Spinal cord (tissue), 9 donors: ENCODE measurements at regions not wholly inside any gene's neighbourhood (a gene's known extent, or its start where the extent isn't known, plus 50 kb on each side); places are given as distances from the start of the nearest gene placed in this dataset.

Experiments
- DNase-seq, 6 donors: peaks; one replicate each; pipeline versions ENCODE4 v3.0.0 to v3.0.0-alpha.2; 2013 to 2015; ENCODE audit warnings: low spot score in 6 of 6, low read depth in 4 of 6
- H3K27ac ChIP-seq: one replicate; pipeline ENCODE4 v1.5.1; 2013; ENCODE audit warnings: low read depth, low read length, control low read depth
- H3K27me3 ChIP-seq: one replicate; pipeline ENCODE4 v1.6.1; 2013; ENCODE audit warnings: low read length; ENCODE audit not compliant: control insufficient read depth, insufficient read depth
- H3K36me3 ChIP-seq: one replicate; pipeline ENCODE4 v1.6.1; 2013; ENCODE audit warnings: low read length; ENCODE audit not compliant: control insufficient read depth, insufficient read depth
- H3K4me1 ChIP-seq: one replicate; pipeline ENCODE4 v1.6.1; 2013; ENCODE audit warnings: low read length; ENCODE audit not compliant: control insufficient read depth, insufficient read depth
- H3K4me3 ChIP-seq: one replicate; pipeline ENCODE4 v1.5.1; 2013; ENCODE audit warnings: low read depth, low read length, control low read depth
- H3K9me3 ChIP-seq: one replicate; pipeline ENCODE4 v1.6.1; 2013; ENCODE audit warnings: low read length; ENCODE audit not compliant: control insufficient read depth, insufficient read depth
- WGBS: methylation state at CpG from one replicate; pipeline ENCODE4 v1.1.5; 2013; ENCODE audit warnings: missing lambda C conversion rate; ENCODE audit not compliant: insufficient coverage; 5-methylcytosine and 5-hydroxymethylcytosine counted together
- donor health status: healthy.

DNA sequence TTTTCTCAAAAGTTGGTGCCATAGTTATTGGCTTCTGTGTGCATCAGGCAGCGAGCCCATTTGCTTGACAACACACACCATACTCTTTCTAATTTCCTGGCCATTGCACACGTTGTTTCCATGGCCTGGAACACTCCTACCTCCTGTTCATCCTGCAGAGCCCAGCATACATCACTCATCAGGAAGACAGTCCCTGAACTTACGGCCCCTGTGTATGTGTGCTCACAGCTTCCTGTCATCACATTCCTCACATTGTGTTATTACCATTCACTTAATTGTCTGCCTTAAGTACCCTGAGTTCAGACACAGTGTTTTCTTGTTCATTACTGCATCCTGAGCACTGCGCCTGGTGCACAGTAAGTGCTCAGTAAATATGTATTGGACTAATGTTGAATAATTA lies 355.9 kb downstream of the PRELID2 start:
- WGBS = 44% methylated on average over 3 of the region's 4 CpGs
- Histone ChIP-seq H3K4me3 (no peak overlapping the region), H3K27ac (no peak overlapping the region), H3K4me1 (no peaks in the 10 kb centered on the region), H3K9me3 (no peaks in the 10 kb centered on the region), H3K36me3 (no peaks in the 10 kb centered on the region), H3K27me3 (no peaks in the 10 kb centered on the region)
- no peak for DNase-seq

DNA sequence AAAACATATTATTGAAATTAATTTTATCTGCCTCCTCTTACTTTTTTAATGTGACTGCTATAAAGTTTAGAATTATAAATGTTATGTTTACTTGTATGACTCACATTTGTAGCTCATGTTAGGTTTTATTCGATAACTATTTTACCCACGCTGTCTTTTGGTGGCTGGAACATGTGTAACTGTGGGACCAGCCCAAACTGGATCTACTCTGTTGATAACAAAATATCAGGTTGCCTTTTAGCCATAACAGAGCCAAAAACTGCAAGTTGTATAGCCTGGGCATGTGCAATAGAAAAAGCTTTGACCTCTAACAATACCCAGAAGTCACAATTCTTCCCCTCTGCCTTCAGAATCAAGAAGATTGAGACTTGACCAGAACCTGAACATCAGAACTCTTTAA lies 356.5 kb downstream of the PRELID2 start:
- no peaks in the 10 kb centered on the region for H3K36me3 ChIP-seq
- H3K4me1 ChIP-seq = no peaks in the 10 kb centered on the region
- no peak for DNase-seq
- WGBS = no CpG with 5 or more reads among the region's 2 CpGs
- no peak overlapping the region for H3K27ac ChIP-seq
- no peaks in the 10 kb centered on the region for H3K27me3 ChIP-seq
- no peak overlapping the region for H3K4me3 ChIP-seq
- H3K9me3 ChIP-seq = no peaks in the 10 kb centered on the region

DNA sequence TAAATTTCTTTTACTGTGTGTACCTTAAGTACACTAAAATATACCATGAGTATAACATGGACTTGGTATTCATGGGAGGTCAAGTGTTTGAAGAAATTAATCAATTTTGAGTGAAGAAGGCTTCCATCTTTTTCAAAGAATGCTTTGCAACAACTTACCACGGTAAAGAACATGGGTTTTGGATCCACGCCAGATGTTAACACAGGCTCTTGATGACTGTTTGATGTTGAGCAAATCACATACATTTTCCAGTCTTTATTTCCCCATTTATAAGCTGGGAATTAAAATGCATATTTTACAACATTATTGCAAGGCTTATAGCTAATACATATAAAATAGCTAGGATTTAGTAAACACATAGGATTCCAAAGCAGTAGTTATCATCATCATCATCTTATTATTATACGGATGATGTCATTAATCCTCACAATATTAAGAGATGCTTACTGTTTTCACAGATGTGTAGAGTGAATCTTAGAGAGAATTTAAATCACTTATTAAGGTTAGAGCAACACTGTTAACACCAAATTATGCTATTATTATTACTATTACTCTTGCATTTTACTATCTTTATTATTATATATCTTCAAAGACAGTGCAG lies 362.0 kb downstream of the PRELID2 start:
- no peak overlapping the region for H3K4me3 ChIP-seq
- no peaks in the 10 kb centered on the region for H3K4me1 ChIP-seq
- no peaks in the 10 kb centered on the region for H3K36me3 ChIP-seq
- H3K27me3 ChIP-seq = no peaks in the 10 kb centered on the region
- no peak overlapping the region for H3K27ac ChIP-seq
- no peak for DNase-seq
- no CpG with 5 or more reads among the region's 3 CpGs for WGBS
- no peaks in the 10 kb centered on the region for H3K9me3 ChIP-seq

- H3K36me3 ChIP-seq = no peaks in the 10 kb centered on the region
- no peaks in the 10 kb centered on the region for H3K27me3 ChIP-seq
- no peaks in the 10 kb centered on the region for H3K9me3 ChIP-seq
- no peaks in the 10 kb centered on the region for H3K4me1 ChIP-seq
- DNase-seq = no peak
- WGBS = no CpG with 5 or more reads among the region's 1 CpG
- no peak overlapping the region for H3K4me3 ChIP-seq
- H3K27ac ChIP-seq = no peak overlapping the region
Observed at GRCh38 chr5:145471831-145472612, 363.1 kb downstream of the PRELID2 start.

DNA sequence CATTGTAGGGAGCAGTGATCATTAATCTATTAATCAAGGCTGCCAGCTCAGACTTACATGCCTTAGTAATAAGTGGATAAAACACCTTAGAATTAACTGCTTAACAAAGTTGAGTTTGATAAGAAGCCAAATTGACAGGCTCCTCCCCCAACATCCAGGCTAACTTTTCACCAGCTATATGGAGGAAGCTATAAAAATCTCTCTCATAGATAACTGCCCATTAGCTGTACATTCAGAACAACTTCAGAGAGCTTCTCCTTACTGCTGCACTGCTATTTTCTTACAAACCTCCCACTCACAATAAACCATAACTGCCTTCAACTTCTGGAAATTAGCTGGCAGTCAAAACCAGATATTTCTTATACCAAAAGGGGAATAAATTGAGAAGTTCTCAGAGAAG lies 364.1 kb downstream of the PRELID2 start:
- DNase-seq = no peak
- Histone ChIP-seq H3K4me3 (no peak overlapping the region), H3K27ac (no peak overlapping the region)

GRCh38 chr5:145470396-145470979 lies 364.7 kb downstream of the PRELID2 start:
- DNase-seq = peak in 1 of 6 donors; percentile 86
- H3K9me3 ChIP-seq = no peaks in the 10 kb centered on the region

More for the DNA sequence above, 364.1 kb downstream of the PRELID2 start:
- H3K9me3 ChIP-seq = no peaks in the 10 kb centered on the region
- H3K36me3 ChIP-seq = no peaks in the 10 kb centered on the region
- no peaks in the 10 kb centered on the region for H3K27me3 ChIP-seq
- H3K4me1 ChIP-seq = no peaks in the 10 kb centered on the region

DNA sequence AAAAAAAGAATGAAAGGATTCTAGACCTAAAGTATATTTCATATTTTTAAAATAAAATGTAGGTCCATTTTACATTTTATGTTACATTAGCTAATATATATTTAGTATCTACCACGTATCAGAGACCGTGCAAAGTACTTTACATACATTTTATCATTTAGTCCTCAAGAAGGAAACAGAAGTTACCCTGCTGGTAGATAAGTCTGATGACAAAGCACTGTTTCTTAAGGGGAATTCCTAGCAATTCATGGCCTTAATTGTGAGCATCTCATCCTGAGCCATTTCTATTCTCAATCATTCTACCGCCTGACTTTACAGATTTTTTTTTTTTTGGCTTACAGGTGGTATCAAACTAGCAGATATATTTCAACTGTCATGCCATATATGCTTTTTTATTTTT lies 367.7 kb downstream of the PRELID2 start:
- Histone ChIP-seq H3K4me3 (no peak overlapping the region), H3K9me3 (no peaks in the 10 kb centered on the region), H3K27ac (no peak overlapping the region), H3K36me3 (no peaks in the 10 kb centered on the region), H3K27me3 (no peaks in the 10 kb centered on the region), H3K4me1 (no peaks in the 10 kb centered on the region)
- no peak for DNase-seq
- no CpG with 5 or more reads among the region's 3 CpGs for WGBS

More at GRCh38 chr5:145470396-145470979, 364.7 kb downstream of the PRELID2 start:
- Histone ChIP-seq H3K27me3 (no peaks in the 10 kb centered on the region), H3K36me3 (no peaks in the 10 kb centered on the region), H3K4me1 (no peaks in the 10 kb centered on the region), H3K4me3 (no peak overlapping the region), H3K27ac (no peak overlapping the region)
- no CpG with 5 or more reads among the region's 2 CpGs for WGBS

- DNase-seq = no peak
- H3K4me3 ChIP-seq = no peak overlapping the region
- H3K27me3 ChIP-seq = no peaks in the 10 kb centered on the region
- H3K4me1 ChIP-seq = no peaks in the 10 kb centered on the region
- WGBS = 100% methylated on average over 1 of the region's 1 CpG
- no peaks in the 10 kb centered on the region for H3K9me3 ChIP-seq
- no peak overlapping the region for H3K27ac ChIP-seq
- H3K36me3 ChIP-seq = no peaks in the 10 kb centered on the region
Observed at GRCh38 chr5:145466533-145466932, 368.6 kb downstream of the PRELID2 start.

DNA sequence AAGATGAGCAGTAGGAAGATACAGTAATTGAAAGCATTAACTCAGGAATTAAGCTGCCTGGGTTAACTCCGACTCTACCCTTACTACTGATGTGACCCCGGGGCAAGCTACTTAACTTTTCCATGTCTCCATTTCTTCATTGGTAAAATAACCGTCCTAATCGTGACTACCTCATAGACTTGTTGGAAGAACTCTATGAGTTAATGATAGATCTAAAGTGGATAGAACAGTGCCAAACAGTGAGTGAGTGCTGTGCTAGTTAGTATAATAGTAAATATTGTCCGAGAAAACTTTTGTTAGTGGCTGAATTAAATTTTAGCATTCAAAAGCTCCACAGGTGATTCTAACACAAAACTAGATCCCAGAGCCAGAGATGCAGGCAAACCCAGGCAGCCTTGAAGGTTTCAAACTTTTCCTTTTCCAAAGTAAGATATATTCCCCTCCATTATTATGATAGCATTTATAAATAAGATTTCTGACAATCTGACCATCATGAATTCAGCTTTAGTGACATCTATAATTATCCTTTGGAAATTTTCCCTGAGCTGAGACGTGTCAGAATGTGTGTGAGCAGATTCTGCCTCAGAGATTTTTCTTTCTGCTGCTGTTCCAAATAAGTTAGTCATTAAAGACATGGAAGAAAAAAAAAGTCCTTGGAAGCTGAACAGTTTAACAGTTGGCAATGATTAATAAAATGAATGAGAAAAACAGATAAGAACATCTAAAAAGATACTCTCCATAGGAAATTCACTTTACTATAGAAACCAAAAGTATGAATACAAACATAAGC lies 369.5 kb downstream of the PRELID2 start:
- Histone ChIP-seq H3K4me1 (no peaks in the 10 kb centered on the region), H3K4me3 (no peak overlapping the region), H3K27ac (no peak overlapping the region), H3K27me3 (no peaks in the 10 kb centered on the region), H3K36me3 (no peaks in the 10 kb centered on the region), H3K9me3 (no peaks in the 10 kb centered on the region)
- no peak for DNase-seq
- no CpG with 5 or more reads among the region's 6 CpGs for WGBS
